GM21526 (cell line): ENCODE measurements at regions not wholly inside any gene's neighbourhood (a gene's known extent, or its start where the extent isn't known, plus 50 kb on each side); places are given as distances from the start of the nearest gene placed in this dataset.

Experiments used
- ATAC-seq: cut with Tn5 transposase; IDR thresholded peaks from one replicate; pipeline ENCODE4 v1.9.1; 2021; ENCODE audit warnings: moderate library complexity; ENCODE audit not compliant: unreplicated experiment, low FRiP score

DNA sequence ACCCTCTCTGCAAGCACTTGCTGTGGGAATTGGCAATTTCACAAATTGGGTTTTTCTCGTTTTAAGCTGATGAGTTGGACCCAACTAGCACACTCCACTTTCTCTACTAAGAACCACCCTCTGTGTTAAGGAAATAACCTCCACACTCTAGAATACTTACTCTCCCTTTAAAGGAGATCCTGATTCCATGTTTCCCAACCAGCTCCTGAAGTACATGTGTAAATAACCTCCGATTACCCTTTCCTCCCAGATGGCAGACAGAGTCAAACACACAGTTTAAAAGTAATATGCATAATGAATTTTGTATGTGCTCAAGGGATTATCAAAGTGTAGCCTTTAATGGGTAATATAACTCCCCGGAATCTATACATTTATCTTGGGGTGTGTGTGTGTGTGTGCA, 171.3 kb upstream of the OSR1 start:
- no peak for ATAC-seq

DNA sequence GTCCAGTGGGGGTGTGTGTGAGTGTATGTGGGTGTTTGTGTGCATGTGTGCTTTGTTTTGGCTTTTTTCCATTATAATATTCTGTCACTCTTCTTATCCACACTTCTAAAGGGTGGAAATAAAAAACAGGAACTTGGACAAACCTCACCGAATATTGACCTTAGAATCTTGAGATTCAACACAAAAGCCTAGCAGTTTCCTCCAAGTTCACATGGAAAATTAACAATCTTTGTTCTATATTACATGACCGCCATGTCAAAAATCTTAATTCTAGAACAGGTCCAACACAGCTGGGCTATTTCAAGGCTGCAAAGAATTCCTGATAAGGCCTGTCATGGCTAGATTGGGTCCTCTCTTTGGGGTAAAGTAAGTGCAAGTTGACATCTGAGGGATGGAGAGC, 169.3 kb upstream of the OSR1 start:
- no peak for ATAC-seq

DNA sequence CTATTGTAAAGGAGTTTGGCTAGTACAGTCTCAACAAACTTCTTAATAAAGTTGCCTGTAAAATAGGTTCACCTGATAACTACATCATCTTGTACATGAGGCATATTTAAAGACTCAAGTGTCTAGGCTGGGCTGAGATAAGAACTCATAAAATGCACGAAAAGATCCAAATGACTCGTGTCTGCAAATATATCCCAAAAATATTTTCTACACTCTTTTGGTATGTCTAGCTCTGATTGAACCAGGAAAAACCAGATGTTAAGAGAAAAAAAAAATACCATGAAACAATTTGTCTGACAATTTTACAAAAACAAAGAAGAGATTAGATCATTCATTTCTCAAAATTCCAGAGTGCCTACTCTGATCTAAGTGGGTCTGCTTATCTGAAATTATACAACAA, 166.9 kb upstream of the OSR1 start:
- no peak for ATAC-seq

DNA sequence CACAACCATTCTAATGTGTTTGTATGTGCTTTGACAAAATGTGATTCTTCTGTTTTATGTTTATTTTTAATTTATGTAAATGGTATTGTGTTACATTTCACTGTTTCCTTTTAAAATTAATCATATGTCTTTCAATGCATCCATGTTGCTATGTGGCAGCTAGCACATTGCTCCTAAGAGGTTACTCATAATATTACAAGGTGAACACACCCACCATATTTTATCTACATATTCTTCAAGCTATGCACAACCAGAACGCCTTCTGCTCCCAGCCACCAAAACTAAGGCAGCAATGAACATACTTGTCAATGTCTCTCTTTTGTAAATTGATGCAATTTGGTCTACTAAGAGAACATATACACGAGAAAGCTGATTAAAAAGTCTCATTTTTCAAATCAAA, 160.6 kb upstream of the OSR1 start:
- ATAC-seq = no peak

DNA sequence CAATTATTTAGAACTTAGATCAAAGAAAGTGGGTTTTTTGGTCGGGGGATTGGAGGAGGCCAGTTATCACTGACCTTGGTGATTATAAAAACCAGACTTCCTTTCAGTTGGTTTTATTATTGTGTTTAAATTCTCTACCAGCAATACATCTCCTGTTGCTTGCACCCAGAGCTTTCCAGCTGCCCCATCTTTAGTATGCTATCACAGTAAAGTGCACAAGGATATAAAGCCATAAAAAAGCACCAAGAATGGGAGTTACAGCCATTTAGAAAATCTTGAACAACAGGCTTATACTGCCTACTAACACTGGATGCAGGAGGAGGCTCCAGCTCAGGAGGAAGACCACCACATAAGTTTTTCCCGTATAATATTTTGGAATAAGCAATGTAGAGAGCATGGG, 148.7 kb upstream of the OSR1 start:
- ATAC-seq = no peak

DNA sequence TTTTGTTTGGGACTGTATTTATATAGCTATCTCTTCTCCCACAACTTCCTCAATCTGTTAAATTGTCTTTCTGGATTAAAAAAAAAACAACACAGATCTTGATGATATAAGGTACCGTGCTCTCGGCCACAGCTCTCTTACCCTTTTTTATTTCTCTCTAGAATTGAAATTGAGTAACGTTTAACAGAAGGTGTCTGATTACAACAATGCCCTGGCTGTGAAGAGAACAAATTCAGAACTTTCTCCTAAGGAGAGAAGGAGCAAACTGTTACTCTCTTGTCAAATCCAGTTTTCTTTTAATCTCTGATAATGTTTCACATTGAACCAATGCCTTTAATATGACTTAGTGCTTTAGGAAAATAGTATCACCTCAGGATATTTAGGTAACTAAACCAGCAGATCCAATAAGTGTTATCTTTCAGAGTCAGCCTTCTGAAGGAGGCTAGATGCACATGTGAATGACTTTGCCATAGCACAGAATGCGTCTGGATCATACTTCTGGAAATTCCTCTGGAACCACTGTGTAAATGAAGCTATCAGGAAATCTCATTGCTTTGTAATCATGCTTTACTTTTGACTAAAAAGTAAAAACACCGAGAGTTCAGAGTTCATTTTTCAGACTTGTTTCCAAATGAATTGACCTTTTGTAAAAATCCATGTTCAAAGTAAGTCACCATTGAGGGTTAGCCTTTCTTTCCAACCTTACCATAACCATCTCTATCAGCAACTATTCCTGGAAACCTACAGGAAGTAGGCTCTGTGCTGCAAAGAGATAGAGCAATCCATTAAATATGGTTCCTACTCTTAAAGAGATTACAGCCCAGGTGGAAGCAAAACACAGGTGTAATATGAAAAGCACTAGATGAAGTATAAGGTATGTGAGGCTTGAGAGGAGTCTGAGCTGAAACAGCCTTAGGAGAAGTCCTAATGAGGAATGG, 147.0 kb upstream of the OSR1 start:
- ATAC-seq = no peak

DNA sequence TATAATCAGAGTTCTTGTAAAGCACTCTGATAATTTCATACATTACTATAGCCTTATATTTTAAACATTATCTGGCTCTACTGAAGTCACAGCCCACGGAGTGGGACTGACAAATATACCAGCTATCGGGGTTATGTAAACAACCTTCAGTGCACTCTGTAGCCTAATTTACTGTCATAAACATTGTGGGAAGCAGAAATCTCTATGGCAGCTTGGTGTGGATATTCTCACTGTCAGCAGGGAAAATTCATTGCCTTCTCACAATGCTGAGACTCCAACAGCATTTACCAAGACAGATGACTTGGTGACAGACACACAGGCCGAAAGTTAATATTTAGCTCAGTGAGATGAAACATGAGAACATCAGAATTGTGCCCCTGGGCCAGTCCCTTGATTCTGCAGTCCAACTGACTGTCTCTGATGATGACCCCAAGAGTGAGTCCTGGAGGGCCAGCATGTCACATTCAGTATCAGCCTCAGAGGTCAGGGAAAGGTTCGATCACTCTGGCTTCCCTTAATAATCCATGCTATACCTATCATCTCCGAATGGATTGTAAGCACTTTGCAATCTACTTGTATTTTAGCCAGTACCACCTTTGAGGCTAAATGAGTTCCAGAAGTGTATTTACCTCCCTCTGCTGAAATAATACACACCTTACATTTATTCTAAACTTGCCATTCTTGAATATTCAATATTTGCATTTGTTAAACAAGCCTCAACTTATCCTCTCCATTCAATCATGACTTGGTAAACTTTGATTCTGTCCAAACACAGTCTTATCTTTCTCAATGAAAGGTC, 146.2 kb upstream of the OSR1 start:
- no peak for ATAC-seq

DNA sequence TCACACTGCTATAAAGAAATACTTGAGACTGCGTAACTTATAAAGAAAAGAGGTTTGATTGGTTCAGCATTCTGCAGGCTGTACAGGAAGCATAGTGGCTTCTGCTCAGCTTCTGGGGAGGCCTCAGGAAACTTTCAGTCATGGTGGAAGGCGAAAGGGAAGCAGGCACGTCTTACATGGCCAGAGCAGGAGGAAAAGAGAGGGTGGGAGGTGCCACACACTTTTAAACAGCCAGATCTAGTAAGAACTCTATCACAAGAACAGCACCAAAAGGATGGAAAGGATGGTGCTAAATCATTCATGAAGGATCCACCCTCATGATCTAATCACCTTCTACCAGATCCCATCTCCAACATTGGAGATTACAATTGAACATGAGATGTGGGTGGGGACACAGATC, 145.5 kb upstream of the OSR1 start:
- no peak for ATAC-seq

DNA sequence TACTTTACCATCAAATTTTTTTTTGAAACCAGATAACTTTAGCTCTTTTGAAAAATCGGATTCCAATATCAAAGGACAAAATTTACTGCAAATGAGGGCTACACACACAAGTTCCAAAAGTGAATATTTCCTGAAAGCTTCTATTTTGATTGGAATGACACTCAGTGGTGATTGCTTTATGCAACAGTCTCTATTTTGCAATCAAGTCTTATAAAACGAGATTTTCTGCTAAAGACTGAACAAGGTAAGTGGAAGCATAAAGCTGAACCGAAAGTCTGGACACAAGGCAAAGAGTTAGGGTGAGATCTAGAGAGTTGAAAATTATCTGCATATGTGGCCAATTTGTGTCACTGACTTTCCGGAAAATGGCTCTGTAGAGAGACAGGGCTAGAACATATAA, 145.0 kb upstream of the OSR1 start:
- ATAC-seq = no peak

DNA sequence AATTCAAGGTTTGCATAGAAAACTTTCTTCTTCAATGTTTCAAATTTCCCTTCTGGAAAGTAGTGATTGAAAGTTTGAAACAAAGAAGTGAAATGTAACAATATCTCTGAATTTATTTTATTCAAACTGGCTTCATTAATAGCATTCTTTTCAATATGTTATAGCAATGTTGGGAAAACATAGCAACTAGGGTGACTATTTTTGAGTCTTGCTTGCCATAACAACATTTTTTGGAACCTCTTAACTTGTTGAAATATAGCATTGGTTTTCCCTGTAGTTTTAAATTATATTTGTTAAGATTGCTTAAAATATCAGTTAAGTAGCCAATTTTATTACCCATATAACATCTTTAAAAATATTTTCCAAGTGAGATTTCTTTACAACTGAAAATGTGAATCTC, 141.7 kb upstream of the OSR1 start:
- no peak for ATAC-seq

DNA sequence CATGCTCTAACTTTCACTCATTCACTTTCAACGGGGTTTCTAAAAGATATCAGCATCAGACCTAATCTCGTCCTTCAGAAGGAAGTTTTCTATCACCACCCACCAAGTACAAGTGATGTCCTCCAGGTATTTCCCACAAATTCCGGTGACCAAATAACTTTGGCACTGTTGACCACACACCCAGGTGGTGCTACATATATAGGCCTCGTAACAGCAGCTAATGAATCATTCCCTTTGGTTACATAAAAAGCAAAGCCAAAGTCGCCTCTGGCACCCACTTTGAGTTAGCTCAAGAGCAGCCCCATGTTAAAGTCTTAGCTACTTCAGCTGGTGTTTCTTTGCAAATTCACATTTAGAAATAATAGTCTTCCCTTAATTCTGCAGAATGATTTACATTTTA, 138.2 kb upstream of the OSR1 start:
- no peak for ATAC-seq

DNA sequence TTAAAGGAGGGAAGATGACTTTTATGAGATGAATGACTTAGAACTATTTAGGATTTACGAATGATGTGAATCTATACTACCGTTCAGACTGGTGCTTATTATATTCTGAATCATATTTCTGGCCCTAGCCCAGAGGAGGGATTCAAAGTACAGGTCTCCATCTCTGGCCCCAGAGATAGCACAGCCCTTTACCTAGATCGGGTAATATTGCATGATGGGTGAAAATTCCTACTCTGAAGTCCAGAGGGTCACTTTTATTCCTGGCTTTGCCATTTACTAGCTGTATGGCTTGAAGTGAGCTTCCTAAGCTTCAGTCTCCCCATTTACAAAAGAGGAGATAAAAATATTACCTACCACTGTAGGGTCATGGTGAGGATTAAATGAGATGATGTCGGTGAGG, 135.8 kb upstream of the OSR1 start:
- no peak for ATAC-seq

DNA sequence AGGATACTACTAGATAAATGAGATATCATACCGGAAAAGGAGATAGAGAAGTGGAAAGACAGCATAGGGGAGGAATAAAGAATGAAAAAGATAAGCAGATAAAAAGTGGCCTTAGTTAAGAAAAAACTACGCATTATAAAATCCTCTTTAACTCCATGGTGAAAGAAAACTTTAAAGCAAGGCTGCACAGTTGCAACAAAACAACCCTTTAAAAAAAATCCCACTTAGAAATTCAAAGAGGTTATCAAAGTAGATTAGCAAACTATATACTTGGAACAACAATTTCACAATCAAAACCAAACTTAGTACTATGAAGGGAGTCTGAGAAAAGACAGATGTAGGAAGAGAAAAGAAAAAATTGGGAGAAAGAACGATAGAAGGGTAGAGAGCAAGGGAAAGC, 133.4 kb upstream of the OSR1 start:
- ATAC-seq = no peak

DNA sequence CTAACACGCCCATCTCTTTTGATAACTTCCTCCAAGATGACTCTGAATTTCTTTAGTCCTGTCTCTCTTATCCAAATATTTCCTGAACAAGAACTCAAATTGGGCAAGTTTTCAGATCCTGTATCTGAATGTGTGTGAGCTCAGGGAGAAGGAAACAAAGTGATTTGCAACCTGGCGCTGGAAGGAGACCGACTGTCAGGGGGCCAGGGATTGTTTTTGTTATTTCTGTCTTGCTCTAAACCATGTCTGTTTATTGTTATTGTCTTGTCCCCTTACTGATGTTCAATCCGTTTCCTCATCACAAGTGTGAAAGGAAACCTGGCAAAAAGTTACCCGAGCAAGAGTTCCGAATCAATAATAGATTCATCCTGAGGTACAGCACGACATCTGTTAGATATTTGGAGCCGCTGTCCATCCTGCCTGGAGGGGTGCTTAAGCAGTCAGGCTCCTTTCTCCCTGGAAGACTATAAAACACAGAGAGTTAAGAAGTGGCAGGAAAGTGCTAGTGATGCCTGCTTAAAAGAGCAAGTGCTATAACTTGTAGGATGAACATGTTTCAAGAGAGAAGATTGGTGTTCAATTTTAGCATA, 132.5 kb upstream of the OSR1 start:
- no peak for ATAC-seq

DNA sequence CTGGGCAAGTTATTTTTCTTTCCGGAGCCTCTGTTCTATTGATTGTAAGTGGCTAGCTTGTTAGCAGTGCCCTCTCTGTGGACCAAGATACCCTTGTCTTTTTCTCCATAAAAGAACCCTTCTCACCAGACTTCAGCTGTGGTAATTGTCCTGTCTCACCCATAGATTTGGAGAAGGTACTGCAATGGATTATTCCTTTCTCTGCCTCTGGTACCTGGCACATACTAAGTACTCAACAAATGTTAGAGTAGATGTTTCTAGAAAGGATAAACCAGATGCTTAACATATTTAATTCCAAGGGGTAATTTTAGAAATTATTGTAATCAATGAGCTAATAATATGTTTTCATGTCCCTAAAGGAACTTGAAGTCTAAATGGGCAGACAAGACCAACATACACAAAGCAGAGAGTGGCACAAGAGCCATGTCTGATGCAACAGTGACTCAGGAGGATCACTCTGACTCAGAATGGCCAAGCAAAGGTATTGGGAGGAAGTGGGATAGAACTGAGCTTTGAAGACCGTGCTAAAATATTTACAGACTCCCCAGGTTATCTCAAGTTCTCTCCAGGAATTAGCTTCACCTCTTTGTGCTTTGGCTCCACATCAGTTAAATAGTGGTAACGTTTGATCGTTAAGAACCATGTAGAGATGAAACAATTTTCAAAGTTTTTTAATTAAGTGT, 129.7 kb upstream of the OSR1 start:
- ATAC-seq = peak; percentile 88

DNA sequence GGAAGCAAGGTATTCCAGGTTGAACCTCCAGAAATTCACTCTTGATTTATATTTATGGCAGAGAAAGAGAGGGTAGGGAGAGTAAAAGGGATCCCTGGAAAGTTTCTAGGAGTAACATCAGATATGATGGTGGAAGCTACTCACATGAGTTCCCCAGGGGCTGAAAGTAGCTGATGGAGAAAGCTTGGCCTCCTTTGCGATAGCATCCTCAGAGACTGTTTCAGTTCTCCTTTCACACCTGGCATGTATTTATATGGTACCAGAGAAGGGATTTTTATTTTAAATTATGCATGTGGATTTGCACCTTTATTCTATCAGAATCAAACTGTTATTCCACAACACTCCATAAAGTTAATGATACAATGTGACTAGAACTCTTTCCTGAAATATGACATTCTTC, 126.3 kb upstream of the OSR1 start:
- ATAC-seq = peak; percentile 69

DNA sequence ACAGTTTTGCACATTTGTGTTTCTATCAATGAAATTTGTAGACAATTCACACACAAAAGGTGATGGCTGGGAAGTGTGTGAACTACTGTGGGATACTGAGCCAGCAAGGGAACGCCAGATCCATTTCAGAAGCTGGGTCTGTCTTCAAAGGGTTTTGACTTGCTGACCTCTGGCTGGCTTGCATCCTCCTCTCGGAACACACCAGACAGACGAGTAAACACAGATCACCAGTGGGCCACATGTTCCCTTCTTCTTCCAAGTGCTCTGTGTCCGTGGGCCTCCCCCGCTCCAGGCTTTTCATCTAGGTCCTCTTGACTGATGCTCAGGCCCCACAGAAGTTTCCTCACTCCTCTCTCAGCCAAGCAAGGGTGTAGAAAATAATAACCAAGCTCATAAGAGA, 122.2 kb upstream of the OSR1 start:
- no peak for ATAC-seq

DNA sequence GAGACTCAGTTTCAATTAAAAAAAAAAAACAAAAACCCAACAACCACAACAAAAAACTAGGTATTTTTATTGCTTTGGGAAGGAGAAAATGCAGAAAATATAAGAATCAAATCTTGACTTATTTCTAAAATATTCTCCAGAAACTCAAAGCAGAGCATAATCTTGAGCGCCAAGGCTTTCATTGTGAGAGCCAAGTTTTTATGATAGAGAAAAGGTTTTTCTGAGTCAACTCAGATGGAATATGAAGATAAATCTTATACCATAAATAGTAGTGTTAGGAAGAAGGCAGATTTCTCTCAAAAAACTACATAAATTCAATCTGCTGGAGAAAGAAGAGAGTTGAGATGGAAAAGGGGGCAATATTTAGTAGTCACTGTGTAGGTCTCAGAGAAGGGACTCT, 121.2 kb upstream of the OSR1 start:
- ATAC-seq = no peak

DNA sequence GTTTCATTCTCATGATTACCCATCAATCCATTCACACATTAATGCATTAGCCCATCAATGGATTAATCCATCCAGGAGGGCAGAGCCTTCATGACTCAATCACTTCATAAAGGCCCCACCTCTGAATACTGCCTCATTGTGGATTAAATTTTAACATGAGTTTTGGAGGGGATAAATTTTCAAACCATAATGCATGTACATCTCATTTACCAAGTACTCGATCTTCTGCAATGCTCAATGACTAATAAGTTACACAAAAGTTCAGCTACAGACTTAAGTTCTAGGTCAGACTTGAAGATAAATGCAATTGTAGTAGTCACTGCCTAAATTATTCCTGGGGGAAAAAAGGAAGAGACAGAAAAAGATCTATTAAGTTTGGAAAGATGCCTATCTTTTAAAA, 120.0 kb upstream of the OSR1 start:
- ATAC-seq = no peak

DNA sequence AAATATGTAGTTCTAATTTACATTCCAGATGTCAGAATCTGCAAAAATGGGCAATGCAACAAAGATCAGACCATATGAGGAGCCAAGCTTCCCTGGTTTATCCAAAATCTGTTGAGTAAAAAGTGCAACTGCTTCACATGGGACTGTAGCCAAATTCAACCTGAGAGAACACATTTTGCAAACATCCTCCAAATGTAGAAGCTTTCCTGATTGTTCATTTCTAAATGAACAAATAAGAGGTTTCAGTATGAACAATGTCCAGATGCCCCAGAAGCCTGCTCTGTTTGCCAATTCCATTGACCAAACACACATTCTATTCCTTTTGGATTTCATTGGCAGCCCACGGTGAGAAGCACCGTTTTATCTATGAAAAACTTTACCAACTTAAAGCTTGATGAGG, 117.9 kb upstream of the OSR1 start:
- ATAC-seq = no peak

DNA sequence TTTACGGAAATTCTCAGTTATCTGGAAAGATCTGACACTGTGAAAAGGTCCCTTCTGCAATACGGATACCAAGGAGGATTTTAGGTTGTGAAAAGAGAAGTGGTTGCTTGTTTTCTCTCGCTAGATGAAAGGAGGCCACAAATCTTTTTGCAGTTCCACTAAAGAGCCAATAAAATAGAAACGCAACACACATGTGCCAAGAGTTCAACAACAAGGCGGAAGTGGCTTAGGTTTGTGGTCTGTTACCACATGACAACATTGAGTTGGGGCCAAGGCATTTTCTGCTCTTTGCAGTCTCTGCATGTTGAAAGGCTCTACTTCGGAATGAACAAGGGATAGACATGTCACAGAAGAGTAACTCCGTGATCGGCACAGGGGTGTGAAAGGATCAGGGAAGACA, 115.7 kb upstream of the OSR1 start:
- peak; percentile 98 for ATAC-seq
